SK-N-MC (cell line): ENCODE measurements at regions not wholly inside any gene's neighbourhood (a gene's known extent, or its start where the extent isn't known, plus 50 kb on each side); places are given as distances from the start of the nearest gene placed in this dataset.

Experiments
- EZH2 ChIP-seq: fragments of 200-600 bp; sonication (generic); IDR thresholded peaks from one replicate; pipeline ENCODE4 v1.6.1; 2017; ENCODE audit warnings: antibody characterized with exemption
- POLR2AphosphoS5 ChIP-seq: IDR thresholded peaks from 2 replicates; pipeline ENCODE4 v1.6.1; 2012; ENCODE audit warnings: mild to moderate bottlenecking, low read depth, low read length, borderline replicate concordance

- TF ChIP-seq EZH2 (no peak), POLR2AphosphoS5 (no peak)
Observed at GRCh38 chr3:5618170-5618569, 430.7 kb downstream of the EDEM1 start.
